Right lung (tissue), 2 donors: ENCODE measurements at regions not wholly inside any gene's neighbourhood (a gene's known extent, or its start where the extent isn't known, plus 50 kb on each side); places are given as distances from the start of the nearest gene placed in this dataset.
A peak's percentile ranks its signal among the peaks of the same experiment; 100 is the strongest.
"Not testable (repeated sequence)": the region's sequence is repeated elsewhere in the genome, so short reads cannot be mapped to it uniquely, and the experiment has no call there.

ENCODE experiments used
- DNase-seq, 2 donors: peaks; one replicate each; pipeline ENCODE4 v3.0.0-alpha.2; 2013

GRCh38 chr12:29957835-29958234 is 174.1 kb upstream of the TMTC1 start:
- no peak for DNase-seq

GRCh38 chr12:29945904-29946303 is 162.2 kb upstream of the TMTC1 start:
- DNase-seq: no peak

- DNase-seq: no peak
Observed at GRCh38 chr12:29944269-29945000, 160.7 kb upstream of the TMTC1 start.

GRCh38 chr12:29943683-29944082 is 159.9 kb upstream of the TMTC1 start:
- no peak for DNase-seq

GRCh38 chr12:29940811-29941210 is 157.1 kb upstream of the TMTC1 start:
- no peak for DNase-seq

- no peak for DNase-seq
Observed at GRCh38 chr12:29930503-29930902, 146.8 kb upstream of the TMTC1 start.

GRCh38 chr12:29929295-29929694 is 145.6 kb upstream of the TMTC1 start:
- no peak for DNase-seq

GRCh38 chr12:29921307-29921706 is 137.6 kb upstream of the TMTC1 start:
- DNase-seq: no peak

- DNase-seq: no peak
Observed at GRCh38 chr12:29908157-29908556, 124.4 kb upstream of the TMTC1 start.

GRCh38 chr12:29907461-29907860 is 123.7 kb upstream of the TMTC1 start:
- DNase-seq: no peak

- no peak for DNase-seq
Observed at GRCh38 chr12:29902043-29902442, 118.3 kb upstream of the TMTC1 start.

GRCh38 chr12:29901585-29901984 is 117.8 kb upstream of the TMTC1 start:
- no peak for DNase-seq

GRCh38 chr12:29899212-29899931 is 115.6 kb upstream of the TMTC1 start:
- DNase-seq: no peak

GRCh38 chr12:29895966-29896365 is 112.2 kb upstream of the TMTC1 start:
- no peak for DNase-seq

- no peak for DNase-seq
Observed at GRCh38 chr12:29893002-29893401, 109.3 kb upstream of the TMTC1 start.

- no peak for DNase-seq
Observed at GRCh38 chr12:29891792-29892191, 108.0 kb upstream of the TMTC1 start.

GRCh38 chr12:29889737-29890136 is 106.0 kb upstream of the TMTC1 start:
- DNase-seq: peak in 1 of 2 donors; percentile 9

- no peak for DNase-seq
Observed at GRCh38 chr12:29888777-29889176, 105.0 kb upstream of the TMTC1 start.

- not testable (repeated sequence) for DNase-seq
Observed at GRCh38 chr12:29884957-29885356, 101.2 kb upstream of the TMTC1 start.

GRCh38 chr12:29883941-29884554 is 100.3 kb upstream of the TMTC1 start:
- no peak for DNase-seq

- no peak for DNase-seq
Observed at GRCh38 chr12:29883525-29883924, 99.8 kb upstream of the TMTC1 start.

GRCh38 chr12:29882846-29883245 is 99.1 kb upstream of the TMTC1 start:
- peak in 1 of 2 donors; percentile 29 for DNase-seq

- no peak for DNase-seq
Observed at GRCh38 chr12:29880987-29881386, 97.2 kb upstream of the TMTC1 start.
